HEK293 (cell line): ENCODE measurements at regions not wholly inside any gene's neighbourhood (a gene's known extent, or its start where the extent isn't known, plus 50 kb on each side); places are given as distances from the start of the nearest gene placed in this dataset.

Experiments
- ZNF785 ChIP-seq: fragments of 450-650 bp; formaldehyde crosslinking; IDR thresholded peaks from 2 replicates; pipeline ENCODE4 v1.5.1; 2016; ENCODE audit warnings: missing biosample characterization, missing genetic modification characterization
- TF ChIP-seq, protein P1 (sequence below): fragments of 450-650 bp; formaldehyde crosslinking; IDR thresholded peaks from 2 replicates; pipeline ENCODE4 v1.5.1; 2016; ENCODE audit warnings: missing biosample characterization, missing genetic modification characterization

DNA sequence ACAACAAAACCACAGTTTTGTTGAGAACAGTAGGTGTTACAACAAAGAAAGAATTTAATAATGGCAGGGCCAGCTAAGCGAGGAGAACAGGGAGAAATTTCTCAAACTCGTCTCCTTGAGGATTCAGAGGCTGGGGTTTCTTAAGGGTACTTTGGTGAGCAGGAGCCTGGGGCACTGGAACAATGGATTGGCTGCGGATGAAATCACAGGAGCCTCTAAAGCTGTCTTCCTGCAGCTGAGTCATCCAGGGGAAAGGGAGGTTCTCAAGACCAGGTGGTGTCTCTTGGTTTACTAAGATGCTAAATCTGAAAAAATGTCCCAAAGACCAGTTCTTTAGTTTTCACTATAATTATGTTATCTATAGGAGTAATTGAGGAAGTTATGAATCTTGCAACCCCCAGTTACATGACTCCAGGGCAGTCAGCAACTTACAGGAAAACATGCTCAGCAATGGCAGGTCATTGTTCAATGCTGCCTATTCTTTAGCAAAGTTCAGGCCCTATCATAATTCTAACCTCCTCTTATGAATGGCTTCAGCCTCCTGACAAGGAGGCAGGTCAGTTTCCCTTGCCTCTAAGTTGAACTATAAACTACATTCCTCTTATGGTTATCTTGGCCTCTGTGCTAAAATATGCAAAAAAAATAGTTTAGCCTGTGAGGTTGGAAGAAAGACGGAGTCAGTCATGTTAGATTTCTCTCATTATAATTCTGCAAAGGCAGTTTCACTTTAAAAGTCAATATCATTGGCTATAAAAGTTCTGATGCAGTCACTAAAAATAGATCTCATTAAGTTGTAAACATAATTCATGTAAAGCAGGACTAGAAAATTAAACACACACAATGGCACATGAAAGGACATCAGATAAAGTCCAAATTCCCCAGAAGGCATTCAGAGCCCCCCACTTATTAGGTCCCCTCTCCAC is 63.3 kb upstream of the CKS2 start:
- TF ChIP-seq, protein P1, sequence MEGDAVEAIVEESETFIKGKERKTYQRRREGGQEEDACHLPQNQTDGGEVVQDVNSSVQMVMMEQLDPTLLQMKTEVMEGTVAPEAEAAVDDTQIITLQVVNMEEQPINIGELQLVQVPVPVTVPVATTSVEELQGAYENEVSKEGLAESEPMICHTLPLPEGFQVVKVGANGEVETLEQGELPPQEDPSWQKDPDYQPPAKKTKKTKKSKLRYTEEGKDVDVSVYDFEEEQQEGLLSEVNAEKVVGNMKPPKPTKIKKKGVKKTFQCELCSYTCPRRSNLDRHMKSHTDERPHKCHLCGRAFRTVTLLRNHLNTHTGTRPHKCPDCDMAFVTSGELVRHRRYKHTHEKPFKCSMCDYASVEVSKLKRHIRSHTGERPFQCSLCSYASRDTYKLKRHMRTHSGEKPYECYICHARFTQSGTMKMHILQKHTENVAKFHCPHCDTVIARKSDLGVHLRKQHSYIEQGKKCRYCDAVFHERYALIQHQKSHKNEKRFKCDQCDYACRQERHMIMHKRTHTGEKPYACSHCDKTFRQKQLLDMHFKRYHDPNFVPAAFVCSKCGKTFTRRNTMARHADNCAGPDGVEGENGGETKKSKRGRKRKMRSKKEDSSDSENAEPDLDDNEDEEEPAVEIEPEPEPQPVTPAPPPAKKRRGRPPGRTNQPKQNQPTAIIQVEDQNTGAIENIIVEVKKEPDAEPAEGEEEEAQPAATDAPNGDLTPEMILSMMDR (tag by site-specific recombination): no peak
- TF ChIP-seq ZNF785: no peak
